Gastroesophageal sphincter (tissue), 3 donors: ENCODE measurements at regions not wholly inside any gene's neighbourhood (a gene's known extent, or its start where the extent isn't known, plus 50 kb on each side); places are given as distances from the start of the nearest gene placed in this dataset.

Experiments used
- CTCF ChIP-seq, 4 experiments: fragments of 200-600 bp in 2 of 4; fragments of 450-650 bp in 2 of 4; sonication (generic) in 1 of 4; IDR thresholded peaks; one replicate each; pipeline ENCODE4 v1.5.1; 2017 to 2019; ENCODE audit warnings: antibody characterized with exemption in 4 of 4, mild to moderate bottlenecking in 2 of 4, moderate library complexity in 2 of 4
- EP300 ChIP-seq: sonication (generic); formaldehyde crosslinking; IDR thresholded peaks from one replicate; pipeline ENCODE4 v1.6.1; 2017; ENCODE audit warnings: antibody characterized with exemption, mild to moderate bottlenecking

DNA sequence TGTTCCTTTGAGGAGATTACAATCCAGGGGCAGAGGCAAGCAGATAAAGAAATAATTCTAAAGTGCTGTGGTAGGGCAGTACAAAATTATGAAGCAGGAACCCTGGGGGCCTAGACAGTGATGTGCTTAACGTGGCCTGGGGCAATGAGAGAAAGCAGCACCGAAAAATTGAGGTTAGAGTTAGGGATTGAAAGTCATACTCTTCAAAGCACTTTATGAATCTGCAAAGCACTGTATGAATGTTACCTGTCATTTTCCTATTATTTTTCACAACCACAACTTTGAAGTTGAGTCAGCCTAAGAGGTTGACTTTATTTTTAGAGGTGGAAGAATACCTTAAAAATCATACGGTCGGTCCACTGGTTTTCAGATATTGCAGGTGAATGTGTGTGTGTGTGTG is 183.4 kb upstream of the NFIA start:
- TF ChIP-seq CTCF (IDR thresholded peaks at IDR 0.05) (no peak), EP300 (no peak)
